Natural killer cell (primary cell): ENCODE measurements at regions not wholly inside any gene's neighbourhood (a gene's known extent, or its start where the extent isn't known, plus 50 kb on each side); places are given as distances from the start of the nearest gene placed in this dataset.

Experiments
- ATAC-seq, 3 donors: fragments of 150-1000 bp in 2 of 3; fragments of 200-7000 bp in 1 of 3; cut with Tn5 transposase; 1 replicate in 1 of 3; 2 replicates in 2 of 3; pipeline ENCODE4 v1.10.0; 2021; ENCODE audit warnings: mild to moderate bottlenecking in 2 of 3, moderate library complexity in 2 of 3
- DNase-seq, 2 donors: peaks; one replicate each; pipeline versions ENCODE4 v3.0.0 to v3.0.0-alpha.2; 2013 to 2021; ENCODE audit warnings: mixed read lengths in 1 of 2
- H3K27ac ChIP-seq: one replicate; pipeline ENCODE4 v1.5.1; 2013; ENCODE audit warnings: mild to moderate bottlenecking, low read length
- H3K27me3 ChIP-seq: one replicate; pipeline ENCODE4 v1.6.1; 2013; ENCODE audit warnings: low read length; ENCODE audit not compliant: control insufficient read depth, insufficient read depth
- H3K36me3 ChIP-seq: one replicate; pipeline ENCODE4 v1.6.1; 2013; ENCODE audit warnings: low read length; ENCODE audit not compliant: control insufficient read depth, insufficient read depth
- H3K4me1 ChIP-seq: one replicate; pipeline ENCODE4 v1.6.1; 2013; ENCODE audit warnings: low read length; ENCODE audit not compliant: control insufficient read depth, insufficient read depth
- H3K4me3 ChIP-seq: one replicate; pipeline ENCODE4 v1.5.1; 2013; ENCODE audit warnings: low read length
- H3K9me3 ChIP-seq: one replicate; pipeline ENCODE4 v1.6.1; 2013; ENCODE audit warnings: low read length; ENCODE audit not compliant: control insufficient read depth, insufficient read depth
- H3K27ac Mint-ChIP-seq, 2 donors: one replicate each; pipeline ENCODE4 v1.8.0; 2022; ENCODE audit warnings: mild to moderate bottlenecking in 2 of 2, mixed read lengths in 2 of 2, moderate library complexity in 1 of 2
- H3K27me3 Mint-ChIP-seq, 2 donors: one replicate each; pipeline ENCODE4 v1.8.0; 2022; ENCODE audit warnings: low read depth in 2 of 2, mixed read lengths in 2 of 2
- H3K36me3 Mint-ChIP-seq: one replicate; pipeline ENCODE4 v1.8.0; 2022; ENCODE audit warnings: mixed read lengths
- H3K4me1 Mint-ChIP-seq, 2 donors: one replicate each; pipeline ENCODE4 v1.8.0; 2022; ENCODE audit warnings: mixed read lengths in 2 of 2
- H3K4me3 Mint-ChIP-seq: one replicate; pipeline ENCODE4 v1.8.0; 2022; ENCODE audit warnings: mild to moderate bottlenecking, moderate library complexity, mixed read lengths
- H3K9me3 Mint-ChIP-seq, 2 donors: one replicate each; pipeline ENCODE4 v1.8.0; 2022; ENCODE audit warnings: mixed read lengths in 2 of 2
- WGBS: methylation state at CpG from one replicate; pipeline ENCODE4 v1.1.7; 2013; ENCODE audit warnings: missing lambda C conversion rate; ENCODE audit not compliant: insufficient coverage; 5-methylcytosine and 5-hydroxymethylcytosine counted together
- intact Hi-C: fragments of 100-400 bp; cut with micrococcal nuclease; formaldehyde crosslinking; loops from one replicate; pipeline ENCODE4 v1.14.2; 2022
- TF ChIP-seq, protein P1 (sequence below): fragments of 200-600 bp; IDR thresholded peaks from one replicate; pipeline ENCODE4 v1.8.0; 2022; ENCODE audit warnings: antibody characterized with exemption

DNA sequence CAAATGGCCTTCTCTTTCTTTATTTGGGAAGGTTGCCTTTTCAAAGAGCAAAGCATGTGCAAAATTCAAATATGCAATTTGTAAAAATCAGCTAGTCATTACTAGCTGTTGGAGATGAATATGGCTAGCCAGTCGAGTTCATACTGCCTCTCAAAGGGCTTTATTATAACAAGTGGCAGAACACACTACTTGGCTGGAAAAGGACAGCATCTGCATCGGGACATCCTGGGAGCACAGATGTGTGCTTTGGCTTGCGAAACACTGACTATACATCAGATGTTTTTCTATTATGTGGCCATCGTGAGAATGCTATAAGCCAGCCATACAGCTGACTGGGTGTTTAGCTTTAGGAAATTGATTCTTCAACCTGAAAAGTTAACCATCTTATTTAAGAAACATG, 424.2 kb downstream of the KCTD12 start:
- H3K27ac Mint-ChIP-seq, result no peak overlapping the region
- Histone ChIP-seq H3K27ac (no peak overlapping the region), H3K36me3 (no peaks in the 10 kb centered on the region), H3K4me1 (no peaks in the 10 kb centered on the region), H3K27me3 (no peaks in the 10 kb centered on the region), H3K9me3 (no peaks in the 10 kb centered on the region), H3K4me3 (no peak overlapping the region)
- no peaks in the 10 kb centered on the region for H3K4me1 Mint-ChIP-seq
- no peak for ATAC-seq
- no peak overlapping the region for H3K4me3 Mint-ChIP-seq
- no peaks in the 10 kb centered on the region for H3K27me3 Mint-ChIP-seq
- 75% methylated on average over 4 of the region's 4 CpGs for WGBS
- H3K36me3 Mint-ChIP-seq, result no peaks in the 10 kb centered on the region
- TF ChIP-seq, protein P1, sequence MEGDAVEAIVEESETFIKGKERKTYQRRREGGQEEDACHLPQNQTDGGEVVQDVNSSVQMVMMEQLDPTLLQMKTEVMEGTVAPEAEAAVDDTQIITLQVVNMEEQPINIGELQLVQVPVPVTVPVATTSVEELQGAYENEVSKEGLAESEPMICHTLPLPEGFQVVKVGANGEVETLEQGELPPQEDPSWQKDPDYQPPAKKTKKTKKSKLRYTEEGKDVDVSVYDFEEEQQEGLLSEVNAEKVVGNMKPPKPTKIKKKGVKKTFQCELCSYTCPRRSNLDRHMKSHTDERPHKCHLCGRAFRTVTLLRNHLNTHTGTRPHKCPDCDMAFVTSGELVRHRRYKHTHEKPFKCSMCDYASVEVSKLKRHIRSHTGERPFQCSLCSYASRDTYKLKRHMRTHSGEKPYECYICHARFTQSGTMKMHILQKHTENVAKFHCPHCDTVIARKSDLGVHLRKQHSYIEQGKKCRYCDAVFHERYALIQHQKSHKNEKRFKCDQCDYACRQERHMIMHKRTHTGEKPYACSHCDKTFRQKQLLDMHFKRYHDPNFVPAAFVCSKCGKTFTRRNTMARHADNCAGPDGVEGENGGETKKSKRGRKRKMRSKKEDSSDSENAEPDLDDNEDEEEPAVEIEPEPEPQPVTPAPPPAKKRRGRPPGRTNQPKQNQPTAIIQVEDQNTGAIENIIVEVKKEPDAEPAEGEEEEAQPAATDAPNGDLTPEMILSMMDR, result no peak
- no peaks in the 10 kb centered on the region for H3K9me3 Mint-ChIP-seq
- DNase-seq, result no peak
- intact Hi-C loops, result no loop called here

DNA sequence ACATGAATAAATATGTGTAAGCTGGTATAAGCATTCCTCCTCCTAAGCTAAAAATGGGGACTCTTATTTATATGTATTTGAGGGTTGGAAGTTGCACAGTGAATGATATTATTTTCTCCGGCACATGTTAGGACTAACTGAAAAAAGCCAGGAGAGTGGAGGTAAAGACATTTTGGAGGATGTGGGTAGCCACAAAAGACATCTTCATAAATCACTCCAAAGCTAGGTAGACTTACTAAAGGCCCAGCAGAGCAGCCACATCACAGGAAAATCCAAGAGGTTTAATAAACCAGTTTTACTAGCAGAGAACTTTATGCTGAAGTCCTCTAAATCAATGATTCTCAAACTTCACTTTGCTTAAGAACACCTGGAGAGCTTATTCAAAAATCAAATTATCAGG, 424.7 kb downstream of the KCTD12 start:
- Mint-ChIP-seq H3K27ac (no peak overlapping the region), H3K4me3 (no peak overlapping the region), H3K4me1 (no peaks in the 10 kb centered on the region), H3K27me3 (no peaks in the 10 kb centered on the region), H3K36me3 (no peaks in the 10 kb centered on the region), H3K9me3 (no peaks in the 10 kb centered on the region)
- Histone ChIP-seq H3K4me1 (no peaks in the 10 kb centered on the region), H3K36me3 (no peaks in the 10 kb centered on the region), H3K27ac (no peak overlapping the region), H3K9me3 (no peaks in the 10 kb centered on the region), H3K4me3 (no peak overlapping the region), H3K27me3 (no peaks in the 10 kb centered on the region)
- TF ChIP-seq, protein P1, result no peak
- intact Hi-C loops, result no loop called here
- ATAC-seq, result no peak
- 50% methylated on average over 1 of the region's 1 CpG for WGBS
- DNase-seq, result no peak

DNA sequence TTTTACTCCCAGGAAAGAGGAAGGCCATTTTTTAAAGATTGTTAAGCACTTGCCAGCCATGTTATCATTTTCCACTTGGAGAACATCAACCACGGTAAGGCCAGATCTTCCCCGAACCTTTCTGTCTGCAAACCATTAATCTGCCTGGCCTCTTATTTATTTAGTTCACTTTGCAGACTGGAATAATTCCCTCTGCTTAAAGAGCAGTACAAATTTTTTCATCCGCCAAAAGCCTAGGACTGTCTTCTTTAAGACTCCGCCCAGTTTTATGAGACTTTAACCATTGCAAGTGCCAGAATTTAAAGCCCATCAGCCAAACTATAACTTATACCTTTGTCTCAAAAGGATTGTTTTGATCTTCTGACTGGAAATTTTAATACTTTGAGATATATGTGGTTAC, 426.3 kb downstream of the KCTD12 start:
- no peaks in the 10 kb centered on the region for H3K36me3 ChIP-seq
- 87% methylated on average over 4 of the region's 4 CpGs for WGBS
- intact Hi-C loops, result no loop called here

DNA sequence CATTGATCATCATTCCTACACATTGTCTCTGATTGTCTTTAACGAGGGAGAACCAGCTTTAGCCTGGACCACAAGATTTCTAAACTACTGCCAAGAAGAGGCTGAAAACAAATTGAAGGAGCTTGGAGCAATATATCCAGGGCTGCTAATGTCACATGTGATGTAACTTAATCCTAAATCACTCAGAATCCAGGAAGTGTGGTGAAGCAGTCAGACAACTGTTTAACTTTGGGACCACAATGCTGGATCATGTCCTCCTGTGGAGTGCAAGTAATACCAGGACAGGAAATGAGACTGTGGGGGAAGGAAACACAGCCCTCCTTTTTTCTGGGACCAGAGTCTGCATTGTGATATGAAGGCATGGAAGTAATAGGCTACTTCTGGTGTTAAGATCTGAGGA, 430.2 kb downstream of the KCTD12 start:
- Mint-ChIP-seq H3K4me1 (no peaks in the 10 kb centered on the region), H3K27ac (no peak overlapping the region)

More for the DNA sequence above, 426.3 kb downstream of the KCTD12 start:
- DNase-seq, result no peak
- H3K27me3 ChIP-seq, result no peaks in the 10 kb centered on the region
- H3K9me3 Mint-ChIP-seq, result no peaks in the 10 kb centered on the region
- H3K4me3 ChIP-seq, result no peak overlapping the region
- TF ChIP-seq, protein P1, result no peak
- no peak overlapping the region for H3K27ac ChIP-seq
- H3K9me3 ChIP-seq, result no peaks in the 10 kb centered on the region
- no peak for ATAC-seq
- H3K4me1 ChIP-seq, result no peaks in the 10 kb centered on the region
- H3K27me3 Mint-ChIP-seq, result no peaks in the 10 kb centered on the region
- no peaks in the 10 kb centered on the region for H3K36me3 Mint-ChIP-seq
- no peaks in the 10 kb centered on the region for H3K4me1 Mint-ChIP-seq
- no peak overlapping the region for H3K4me3 Mint-ChIP-seq
- H3K27ac Mint-ChIP-seq, result no peak overlapping the region

More for the DNA sequence above, 430.2 kb downstream of the KCTD12 start:
- Histone ChIP-seq H3K4me3 (no peak overlapping the region), H3K27ac (no peak overlapping the region), H3K36me3 (no peaks in the 10 kb centered on the region), H3K4me1 (no peaks in the 10 kb centered on the region), H3K27me3 (no peaks in the 10 kb centered on the region), H3K9me3 (no peaks in the 10 kb centered on the region)
- 5% methylated on average over 1 of the region's 1 CpG for WGBS
- H3K36me3 Mint-ChIP-seq, result peaks cover 17% of the 10 kb centered on the region
- intact Hi-C loops, result no loop called here
- no peak overlapping the region for H3K4me3 Mint-ChIP-seq
- peaks cover 6% of the 10 kb centered on the region in 2 donors for H3K9me3 Mint-ChIP-seq
- no peaks in the 10 kb centered on the region for H3K27me3 Mint-ChIP-seq
- ATAC-seq (no peak), DNase-seq (no peak)
- TF ChIP-seq, protein P1, result no peak
